RWPE2 (cell line): ENCODE measurements at regions not wholly inside any gene's neighbourhood (a gene's known extent, or its start where the extent isn't known, plus 50 kb on each side); places are given as distances from the start of the nearest gene placed in this dataset.

Experiments used
- ATAC-seq: fragments of 200-7000 bp; cut with Tn5 transposase; 3 replicates; pipeline ENCODE4 v1.9.1; 2021; ENCODE audit warnings: low read depth
- DNase-seq: peaks from one replicate; pipeline ENCODE4 v3.0.0-alpha.2; 2020; ENCODE audit warnings: low spot score
- H3K27ac ChIP-seq: fragments of 450-650 bp; 2 replicates; pipeline ENCODE4 v1.5.1; 2017; ENCODE audit warnings: mild to moderate bottlenecking; ENCODE audit not compliant: poor library complexity, severe bottlenecking
- H3K27me3 ChIP-seq: fragments of 250-450 bp; sonication (Bioruptor Pico); 2 replicates; pipeline ENCODE4 v1.5.1; 2021; ENCODE audit warnings: mild to moderate bottlenecking, moderate library complexity; ENCODE audit not compliant: insufficient read depth, poor library complexity, severe bottlenecking
- H3K36me3 ChIP-seq: fragments of 250-450 bp; sonication (Bioruptor Pico); 2 replicates; pipeline ENCODE4 v1.5.1; 2020; ENCODE audit warnings: low read depth, mild to moderate bottlenecking, moderate library complexity
- H3K4me1 ChIP-seq: fragments of 250-450 bp; sonication (Bioruptor Pico); 2 replicates; pipeline ENCODE4 v1.5.1; 2021; ENCODE audit warnings: mild to moderate bottlenecking, moderate library complexity; ENCODE audit not compliant: insufficient read depth, poor library complexity, severe bottlenecking
- H3K4me3 ChIP-seq: fragments of 250-450 bp; sonication (Bioruptor Pico); 2 replicates; pipeline ENCODE4 v1.5.1; 2021; ENCODE audit warnings: mild to moderate bottlenecking, moderate library complexity; ENCODE audit not compliant: severe bottlenecking
- H3K9me3 ChIP-seq: fragments of 250-450 bp; sonication (Bioruptor Pico); 2 replicates; pipeline ENCODE4 v1.5.1; 2021; ENCODE audit warnings: mild to moderate bottlenecking, moderate library complexity; ENCODE audit not compliant: severe bottlenecking
- TF ChIP-seq, protein P1 (sequence below): fragments of 450-650 bp; IDR thresholded peaks from one replicate; pipeline ENCODE4 v1.5.1; 2017; ENCODE audit warnings: mild to moderate bottlenecking, moderate library complexity; ENCODE audit not compliant: poor library complexity, severe bottlenecking

DNA sequence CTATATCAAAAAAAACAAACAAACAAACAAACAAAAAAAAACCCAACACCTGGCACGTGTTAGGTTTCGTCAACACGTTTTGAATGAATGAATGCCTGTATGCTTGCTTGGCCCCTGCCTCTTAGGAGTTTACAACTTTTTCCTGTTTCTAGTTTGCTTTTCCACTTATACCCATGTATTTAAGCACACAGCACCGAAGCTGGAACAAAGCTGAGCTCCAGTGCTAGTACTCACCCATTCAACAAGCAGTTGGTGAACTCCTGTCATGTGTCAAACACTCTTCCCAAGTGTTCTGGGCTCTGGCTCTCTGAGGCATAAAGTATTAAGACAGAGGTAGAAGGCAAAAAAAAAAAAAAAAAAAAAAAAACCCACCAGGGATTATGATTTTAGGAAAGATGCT lies 599.3 kb downstream of the BUD13 start:
- TF ChIP-seq, protein P1, sequence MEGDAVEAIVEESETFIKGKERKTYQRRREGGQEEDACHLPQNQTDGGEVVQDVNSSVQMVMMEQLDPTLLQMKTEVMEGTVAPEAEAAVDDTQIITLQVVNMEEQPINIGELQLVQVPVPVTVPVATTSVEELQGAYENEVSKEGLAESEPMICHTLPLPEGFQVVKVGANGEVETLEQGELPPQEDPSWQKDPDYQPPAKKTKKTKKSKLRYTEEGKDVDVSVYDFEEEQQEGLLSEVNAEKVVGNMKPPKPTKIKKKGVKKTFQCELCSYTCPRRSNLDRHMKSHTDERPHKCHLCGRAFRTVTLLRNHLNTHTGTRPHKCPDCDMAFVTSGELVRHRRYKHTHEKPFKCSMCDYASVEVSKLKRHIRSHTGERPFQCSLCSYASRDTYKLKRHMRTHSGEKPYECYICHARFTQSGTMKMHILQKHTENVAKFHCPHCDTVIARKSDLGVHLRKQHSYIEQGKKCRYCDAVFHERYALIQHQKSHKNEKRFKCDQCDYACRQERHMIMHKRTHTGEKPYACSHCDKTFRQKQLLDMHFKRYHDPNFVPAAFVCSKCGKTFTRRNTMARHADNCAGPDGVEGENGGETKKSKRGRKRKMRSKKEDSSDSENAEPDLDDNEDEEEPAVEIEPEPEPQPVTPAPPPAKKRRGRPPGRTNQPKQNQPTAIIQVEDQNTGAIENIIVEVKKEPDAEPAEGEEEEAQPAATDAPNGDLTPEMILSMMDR = no peak
- no peak for DNase-seq
- Histone ChIP-seq H3K36me3 (no peaks in the 10 kb centered on the region), H3K9me3 (no peaks in the 10 kb centered on the region), H3K27ac (no peak overlapping the region), H3K4me1 (no peaks in the 10 kb centered on the region), H3K27me3 (no peaks in the 10 kb centered on the region), H3K4me3 (no peak overlapping the region)
- no peak for ATAC-seq

DNA sequence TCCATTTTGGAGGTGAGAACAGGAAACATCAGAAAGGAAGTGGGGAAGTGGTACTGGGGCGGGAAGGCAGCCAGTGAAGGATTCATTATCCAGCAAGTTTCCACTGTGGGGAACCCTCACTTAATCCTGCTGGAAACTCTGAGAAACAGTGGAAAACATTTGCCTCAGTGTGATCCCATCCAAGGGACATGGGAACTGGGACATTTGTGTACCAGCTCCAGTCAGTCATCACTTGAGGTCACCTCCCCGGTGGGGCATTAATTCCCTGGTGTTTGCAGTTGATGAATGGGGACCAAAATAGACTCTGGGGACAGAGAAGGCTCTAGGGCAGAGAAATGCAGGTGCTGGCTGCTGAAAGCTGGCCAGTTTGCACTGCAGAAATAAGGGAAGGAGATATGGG lies 599.9 kb downstream of the BUD13 start:
- H3K4me1 ChIP-seq = no peaks in the 10 kb centered on the region
- no peak overlapping the region for H3K4me3 ChIP-seq
- no peak for DNase-seq
- no peaks in the 10 kb centered on the region for H3K36me3 ChIP-seq
- no peaks in the 10 kb centered on the region for H3K9me3 ChIP-seq
- no peaks in the 10 kb centered on the region for H3K27me3 ChIP-seq
- no peak for ATAC-seq
- TF ChIP-seq, protein P1 = no peak
- no peak overlapping the region for H3K27ac ChIP-seq

DNA sequence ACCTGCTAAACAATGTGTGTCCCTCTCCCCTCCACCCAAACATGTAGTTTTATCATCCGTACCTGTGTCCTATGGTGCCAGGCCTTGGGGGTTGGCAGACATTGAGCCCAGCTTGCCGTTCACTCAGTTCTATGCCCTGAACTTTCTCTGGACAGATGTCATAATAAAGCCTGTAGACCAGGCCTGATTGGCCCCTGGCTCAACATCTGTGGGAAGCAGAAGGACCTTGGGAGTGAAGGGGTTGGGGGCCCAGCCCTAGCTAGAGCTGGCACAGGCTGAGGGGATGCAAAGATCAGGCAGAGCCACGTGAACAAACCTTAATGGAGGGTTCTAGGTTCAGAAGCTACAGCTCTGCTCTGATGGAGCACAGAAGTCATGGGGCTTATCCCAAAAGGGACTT lies 600.6 kb downstream of the BUD13 start:
- Histone ChIP-seq H3K27ac (no peak overlapping the region), H3K4me3 (no peak overlapping the region), H3K27me3 (no peaks in the 10 kb centered on the region), H3K9me3 (no peaks in the 10 kb centered on the region), H3K4me1 (no peaks in the 10 kb centered on the region), H3K36me3 (no peaks in the 10 kb centered on the region)
- no peak for DNase-seq
- no peak for ATAC-seq
- TF ChIP-seq, protein P1 = no peak

DNA sequence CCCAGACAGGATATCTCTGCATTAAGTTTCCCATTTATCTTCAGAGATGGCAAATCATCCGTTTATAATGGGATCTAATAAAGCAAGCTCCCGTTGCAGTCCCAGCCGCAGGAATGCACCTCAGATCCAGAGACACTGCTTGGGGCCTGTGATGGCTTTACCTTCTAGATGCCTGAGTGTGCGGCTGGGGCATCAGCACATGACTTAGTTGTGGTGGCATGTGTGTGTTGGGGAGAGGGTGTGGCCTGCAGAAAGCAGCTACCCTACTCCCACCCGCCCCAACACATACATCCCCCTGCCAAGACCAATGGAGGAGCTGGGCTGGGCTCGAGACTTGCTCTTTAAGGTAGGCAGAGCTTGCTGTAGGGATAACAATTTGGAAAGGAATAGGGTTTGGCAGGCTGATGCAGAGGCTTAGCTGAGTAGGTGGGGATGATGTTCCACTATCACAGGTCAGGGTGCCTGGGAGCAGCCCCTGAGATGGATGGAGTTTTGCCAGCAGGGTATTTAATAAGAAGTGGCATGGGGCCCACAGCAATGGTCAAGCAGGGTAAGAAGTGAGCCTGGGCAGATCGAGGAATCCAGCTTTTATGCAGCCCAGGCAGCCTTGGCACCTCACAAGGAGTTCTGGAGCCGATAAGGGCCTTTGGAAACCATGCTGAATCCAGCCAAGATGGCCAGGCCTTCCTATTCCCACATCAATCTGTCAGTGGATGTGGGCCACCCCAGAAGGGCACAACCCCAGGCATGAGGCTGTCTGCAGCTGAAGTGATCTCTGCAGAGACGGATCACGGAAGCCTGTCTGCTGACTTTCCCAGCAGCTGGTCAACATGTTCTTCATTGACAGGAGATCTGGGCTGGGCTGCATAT lies 601.3 kb downstream of the BUD13 start:
- Histone ChIP-seq H3K4me3 (no peak overlapping the region), H3K27me3 (no peaks in the 10 kb centered on the region), H3K4me1 (no peaks in the 10 kb centered on the region), H3K27ac (no peak overlapping the region), H3K9me3 (no peaks in the 10 kb centered on the region), H3K36me3 (no peaks in the 10 kb centered on the region)
- no peak for ATAC-seq
- DNase-seq = no peak
- TF ChIP-seq, protein P1 = no peak

DNA sequence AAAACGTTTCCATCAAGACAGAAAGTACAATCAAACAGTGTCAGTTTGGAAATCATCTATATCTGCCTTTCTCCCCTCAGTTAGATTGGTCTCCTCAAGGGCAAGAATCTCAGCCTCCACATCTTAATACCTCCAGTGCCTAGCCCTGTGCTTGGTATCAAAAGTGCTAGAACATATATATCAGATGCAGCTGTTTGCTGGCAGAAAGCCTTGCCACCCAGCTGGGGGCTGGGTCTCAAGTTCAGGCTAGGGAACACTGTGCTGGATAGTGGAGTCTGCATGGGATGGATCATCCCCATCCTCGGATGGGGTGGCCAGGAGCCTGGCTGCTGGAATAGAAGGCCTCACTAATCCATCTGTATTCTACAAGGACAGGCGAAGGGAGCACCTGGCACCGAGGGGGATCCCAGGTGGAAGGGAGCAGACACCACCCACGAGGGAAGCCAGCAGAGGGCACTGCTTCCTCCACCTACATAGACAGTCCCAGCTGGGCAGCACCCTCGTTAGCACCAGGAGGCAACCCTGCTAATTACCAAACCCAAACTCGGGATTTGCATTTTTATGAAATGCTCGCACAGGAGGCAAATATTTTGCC lies 602.2 kb downstream of the BUD13 start:
- DNase-seq (no peak), ATAC-seq (no peak)
- no peaks in the 10 kb centered on the region for H3K9me3 ChIP-seq
- no peak overlapping the region for H3K4me3 ChIP-seq
- H3K27ac ChIP-seq = no peak overlapping the region
- no peaks in the 10 kb centered on the region for H3K27me3 ChIP-seq
- H3K4me1 ChIP-seq = no peaks in the 10 kb centered on the region
- TF ChIP-seq, protein P1 = no peak
- no peaks in the 10 kb centered on the region for H3K36me3 ChIP-seq
